ENCODE measurements at regions not wholly inside any gene's neighbourhood (a gene's known extent, or its start where the extent isn't known, plus 50 kb on each side); places are given as distances from the start of the nearest gene placed in this dataset.
"Not testable (repeated sequence)": the region's sequence is repeated elsewhere in the genome, so short reads cannot be mapped to it uniquely, and the experiment has no call there.

DNA sequence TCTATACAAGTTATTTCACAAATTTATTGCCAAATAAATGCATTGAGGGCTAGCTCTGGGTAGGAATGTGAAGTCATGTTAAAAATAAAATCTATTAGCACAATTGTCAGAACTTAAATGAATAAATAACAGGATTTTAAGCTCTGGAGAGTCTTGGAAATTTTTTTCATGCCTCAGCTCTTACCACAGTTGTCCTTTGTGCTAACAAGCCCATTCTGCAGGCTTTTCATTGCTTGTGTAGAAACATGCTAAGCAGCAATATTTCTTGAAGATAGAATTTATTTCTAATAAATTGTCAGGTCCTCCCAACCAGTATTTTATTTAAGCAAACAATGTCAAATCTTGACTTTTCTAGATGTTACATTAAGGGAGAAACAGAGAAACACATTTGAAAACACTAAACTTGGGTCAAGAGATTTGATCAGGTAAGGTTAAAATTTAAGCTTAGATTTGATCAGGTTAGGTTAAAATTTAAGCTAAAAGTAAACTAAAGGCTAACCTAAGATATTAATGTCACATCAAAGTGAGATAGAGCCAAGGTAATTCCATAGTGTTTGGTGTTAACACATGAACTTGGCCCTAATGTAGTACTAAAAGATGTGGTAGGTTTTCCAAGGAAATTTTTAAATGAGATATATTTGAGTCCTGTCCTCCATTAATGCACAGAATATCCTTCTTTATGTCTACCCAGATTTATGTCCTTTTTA is 179.1 kb upstream of the IL1RAPL1 start:
- DNase-seq = no peak

DNA sequence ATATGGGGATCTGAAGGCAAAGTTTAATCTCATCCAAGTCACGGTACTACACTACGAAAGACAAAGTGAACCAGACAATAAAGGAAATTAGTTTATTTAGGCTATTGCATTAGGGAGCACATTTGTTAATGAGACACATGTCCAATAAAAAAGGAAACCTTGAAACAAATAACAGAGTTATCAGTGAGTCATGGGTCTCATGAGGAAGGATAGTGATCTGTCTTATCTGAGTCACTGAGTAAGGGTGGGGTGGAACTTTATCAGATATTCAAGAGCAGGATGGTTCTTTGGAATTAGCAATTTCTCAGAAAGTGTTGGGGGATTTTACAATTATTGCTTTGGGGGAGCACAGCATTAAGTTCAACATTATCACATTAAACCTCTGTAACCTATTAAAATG is 188.9 kb upstream of the IL1RAPL1 start:
- DNase-seq = no peak

DNA sequence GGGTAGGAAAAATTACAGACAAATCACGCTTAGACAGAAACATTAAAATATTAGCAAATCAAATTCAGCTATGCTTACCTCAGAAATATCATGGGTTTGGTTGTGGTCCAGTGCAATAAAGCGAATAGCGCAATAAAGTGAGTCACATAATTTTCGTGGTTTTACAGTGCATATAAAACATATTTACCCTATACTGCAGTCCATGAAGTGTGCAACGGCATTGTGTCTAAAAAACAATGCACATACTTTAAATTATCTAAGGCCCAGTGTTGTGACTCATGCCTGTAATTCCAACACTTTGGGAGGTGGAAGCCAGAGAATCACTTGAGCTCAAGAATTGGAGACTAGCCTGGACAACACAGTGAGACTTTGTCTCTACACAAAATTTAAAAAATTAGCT is 195.7 kb upstream of the IL1RAPL1 start:
- no peak for DNase-seq

DNA sequence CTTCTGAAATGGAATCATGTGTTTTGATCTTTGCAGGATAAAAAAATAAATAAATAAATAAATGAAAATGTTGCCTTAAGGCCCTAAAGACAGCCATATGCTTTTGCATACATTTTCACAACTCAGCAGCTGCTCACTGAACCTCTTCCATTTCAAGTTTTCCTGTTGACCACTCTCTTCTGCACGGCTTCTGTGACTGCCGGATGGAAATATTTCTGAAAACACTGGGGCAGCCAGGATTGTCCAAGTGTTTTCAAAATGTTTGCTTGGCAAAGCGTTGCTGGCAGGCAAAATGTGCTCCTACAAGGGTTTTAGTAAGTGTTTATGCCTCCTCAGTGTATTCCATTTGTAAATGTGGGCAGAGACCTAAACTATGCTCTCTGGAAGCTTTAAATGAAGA is 208.1 kb upstream of the IL1RAPL1 start:
- DNase-seq = no peak

DNA sequence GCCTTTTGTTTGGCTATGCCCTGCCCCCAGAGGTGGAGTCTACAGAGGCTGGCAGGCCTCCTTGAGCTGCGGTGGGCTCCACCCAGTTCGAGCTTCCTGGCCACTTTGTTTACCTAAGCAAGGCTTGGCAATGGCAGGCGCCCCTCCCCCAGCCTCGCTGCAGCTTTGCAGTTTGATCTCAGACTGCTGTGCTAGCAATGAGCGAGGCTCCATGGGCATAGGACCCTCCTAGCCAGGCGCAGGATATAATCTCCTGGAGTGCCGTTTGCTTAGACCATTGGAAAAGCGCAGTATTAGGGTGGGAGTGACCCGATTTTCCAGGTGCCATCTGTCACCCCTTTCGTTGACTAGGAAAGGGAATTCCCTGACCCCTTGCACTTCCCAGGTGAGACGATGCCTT is 219.6 kb upstream of the IL1RAPL1 start:
- not testable (repeated sequence) for DNase-seq

DNA sequence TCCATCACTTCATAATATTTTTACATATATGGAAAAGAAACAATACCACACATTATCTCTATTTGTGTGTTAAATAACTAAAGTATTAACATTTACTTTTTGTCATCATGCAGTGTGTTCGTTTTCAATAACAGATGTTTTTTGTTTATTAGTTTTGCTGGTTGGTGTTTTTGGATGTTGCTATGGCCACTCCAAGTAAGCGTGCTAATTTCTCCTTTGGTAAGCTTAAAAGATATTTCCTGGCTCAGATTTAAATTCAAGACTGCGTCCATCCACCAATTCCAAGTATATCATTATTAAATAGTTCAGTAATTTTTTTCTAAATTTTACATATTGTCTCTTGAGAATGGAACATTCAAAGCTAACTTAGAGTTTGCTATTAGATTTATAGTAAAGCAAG is 235.4 kb upstream of the IL1RAPL1 start:
- no peak for DNase-seq

DNA sequence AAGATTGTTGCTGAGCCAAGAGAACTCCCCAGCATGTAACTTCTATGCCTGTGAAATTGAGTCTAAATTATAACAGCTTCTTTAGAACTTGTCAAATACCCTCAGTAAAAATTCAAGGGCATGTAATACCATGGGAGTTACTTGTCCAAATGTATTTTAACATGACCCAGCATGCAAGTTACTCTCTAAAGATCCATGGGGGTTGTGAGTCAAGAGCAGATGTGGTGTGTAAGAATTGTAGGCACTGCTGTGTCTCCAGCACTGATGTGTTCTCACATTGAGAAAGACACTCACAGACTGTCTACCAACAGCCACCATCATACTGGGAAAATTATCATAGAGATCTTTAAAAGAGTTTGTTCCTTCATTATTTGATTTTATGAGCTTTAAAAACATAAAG is 237.4 kb upstream of the IL1RAPL1 start:
- DNase-seq = no peak

DNA sequence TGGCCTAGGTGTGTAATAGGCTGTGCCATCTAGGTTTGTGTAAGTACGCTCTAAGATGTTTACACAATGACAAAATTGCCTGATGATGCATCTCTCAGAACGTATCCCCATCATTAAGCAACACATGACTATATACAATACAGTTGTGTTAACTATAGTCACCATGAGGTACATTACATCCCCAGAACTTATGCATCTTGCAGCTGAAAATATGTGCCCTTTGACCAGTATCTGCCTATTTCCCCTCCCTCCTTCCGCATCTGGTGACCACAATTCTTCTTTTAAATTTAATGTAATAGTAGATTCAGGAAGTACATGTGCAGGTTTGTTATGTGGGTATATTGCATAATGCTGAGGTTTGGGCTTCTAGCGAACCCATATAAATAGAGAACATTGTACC is 239.8 kb upstream of the IL1RAPL1 start:
- no peak for DNase-seq

DNA sequence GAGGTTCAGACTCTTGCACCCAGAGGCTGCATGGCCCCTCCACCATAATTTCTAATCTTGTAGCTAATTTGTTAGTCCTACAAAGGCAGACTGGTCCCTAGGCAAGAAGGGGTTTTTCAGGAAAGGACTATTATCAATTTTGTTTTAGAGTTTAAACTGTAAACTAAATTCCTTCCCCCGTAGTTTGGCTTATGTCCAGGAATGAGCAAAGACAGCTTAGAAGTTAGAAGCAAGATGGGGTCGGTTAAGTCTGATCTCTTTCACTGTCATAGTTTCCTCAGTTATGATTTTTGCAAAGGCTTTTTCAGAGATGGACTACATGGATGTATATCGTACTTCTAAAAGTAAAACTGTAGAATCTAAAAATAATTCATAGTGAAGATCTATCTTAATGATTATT is 258.1 kb upstream of the IL1RAPL1 start:
- DNase-seq = no peak

DNA sequence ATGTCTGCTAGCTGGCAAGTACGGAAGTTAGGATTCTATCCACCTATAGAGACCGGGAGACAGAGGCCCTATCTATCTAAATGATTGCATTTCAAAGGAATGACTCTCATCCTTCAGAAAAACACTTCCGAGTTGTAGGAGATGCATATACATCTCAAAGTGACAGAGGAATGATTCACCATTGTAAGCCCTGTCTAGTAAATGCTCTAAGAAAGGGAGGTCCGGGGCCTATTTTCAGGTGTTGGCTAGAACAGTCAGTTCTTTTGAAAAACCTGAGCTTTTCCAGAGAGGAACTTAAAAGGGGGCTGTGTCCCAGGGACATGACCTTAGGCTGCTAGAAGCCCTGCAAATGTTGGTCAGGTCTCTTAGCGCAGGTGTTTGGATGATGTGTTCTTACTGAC is 262.9 kb upstream of the IL1RAPL1 start:
- DNase-seq = no peak

DNA sequence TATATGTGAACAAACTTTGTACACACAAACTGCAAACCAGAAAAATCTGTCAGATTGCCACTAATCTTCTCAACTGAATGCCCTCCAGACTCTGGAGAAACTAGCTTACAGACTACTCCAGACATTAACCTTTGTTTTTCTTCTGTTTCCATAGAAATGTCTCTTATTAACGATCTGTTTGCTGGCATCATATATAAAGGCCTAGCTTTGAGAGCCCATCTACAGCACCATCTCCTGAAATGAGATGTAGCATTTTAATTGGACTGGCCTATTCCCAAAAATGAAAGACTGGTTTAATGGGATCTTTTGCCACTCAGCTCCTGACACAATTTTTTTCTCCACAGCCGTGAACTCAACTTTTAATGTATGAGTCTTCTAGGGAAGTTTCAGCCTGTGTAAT is 266.0 kb upstream of the IL1RAPL1 start:
- DNase-seq = no peak

DNA sequence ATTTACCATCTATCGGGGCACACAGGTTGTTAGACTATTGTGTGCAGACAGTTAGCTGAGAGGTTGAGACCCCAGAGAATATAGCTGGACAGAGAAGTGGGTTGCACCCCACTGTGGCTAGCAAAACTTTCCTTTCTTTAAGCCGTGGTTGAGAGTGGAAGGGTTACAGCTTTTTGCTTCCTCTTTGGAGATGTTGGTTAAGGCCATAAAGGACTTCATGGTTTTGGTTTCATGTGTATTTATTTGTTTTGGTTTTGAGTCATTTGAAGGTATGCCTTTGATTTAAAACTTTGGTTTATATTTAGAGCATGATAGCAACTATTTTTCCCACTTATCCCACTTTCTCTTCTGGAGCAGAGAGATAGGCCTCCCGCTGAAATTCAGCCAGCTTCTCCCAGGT is 274.3 kb upstream of the IL1RAPL1 start:
- DNase-seq = no peak

DNA sequence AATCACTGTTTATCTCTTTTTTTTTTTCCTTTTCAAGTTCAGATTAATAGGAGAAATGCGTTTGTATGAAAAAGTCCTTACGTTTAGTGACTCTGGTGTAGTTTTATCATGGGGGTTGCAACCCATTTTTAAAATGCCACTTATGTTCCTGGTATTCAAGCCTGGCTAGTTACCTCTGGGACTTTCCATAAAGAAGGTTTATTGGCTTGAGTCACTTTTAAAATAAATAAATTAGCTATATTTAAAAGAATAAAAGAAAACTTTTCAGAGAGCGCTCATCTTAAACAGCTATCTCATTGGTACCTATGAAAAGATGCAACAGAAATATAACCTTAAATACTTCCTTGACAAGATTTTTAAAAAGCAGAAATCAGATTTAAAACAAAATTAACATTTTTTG is 275.0 kb upstream of the IL1RAPL1 start:
- DNase-seq = no peak

DNA sequence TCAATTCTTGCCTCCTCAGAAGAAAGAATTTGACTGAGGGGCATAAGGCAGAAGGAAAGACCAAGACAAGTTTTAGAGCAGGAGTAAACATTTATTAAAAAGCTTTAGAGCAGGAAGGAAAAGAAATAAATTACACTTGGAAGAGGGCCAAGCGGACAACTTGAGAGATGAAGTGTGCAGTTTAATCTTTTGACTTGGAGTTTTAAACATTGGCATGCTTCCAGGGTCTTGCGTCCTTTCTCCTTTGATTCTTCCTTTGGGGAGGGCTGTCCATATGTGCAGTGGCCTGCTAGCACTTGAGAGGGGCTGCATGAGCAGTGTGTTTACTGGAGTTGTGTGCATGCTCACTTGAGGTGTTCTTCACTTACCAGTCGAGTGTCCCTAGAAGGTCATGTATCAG is 275.8 kb upstream of the IL1RAPL1 start:
- no peak for DNase-seq

DNA sequence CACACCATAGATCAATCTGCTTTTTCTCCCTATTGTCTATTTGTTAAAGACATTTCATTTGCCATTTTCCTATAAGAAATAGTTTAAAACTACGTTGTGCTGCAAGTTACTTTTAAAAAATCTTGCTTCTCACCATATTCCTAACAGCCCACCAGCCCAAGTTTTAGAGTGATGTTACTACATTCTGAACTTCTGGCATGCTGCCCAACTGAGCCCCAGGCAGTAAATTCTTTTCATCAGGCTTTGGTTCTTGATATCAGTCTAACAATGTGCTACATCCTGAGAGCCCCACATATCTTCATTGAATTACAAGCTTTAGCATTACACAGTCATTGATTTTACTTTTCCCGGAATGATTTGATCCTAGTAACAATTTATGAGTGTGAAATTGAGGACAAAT is 283.8 kb upstream of the IL1RAPL1 start:
- DNase-seq = no peak

DNA sequence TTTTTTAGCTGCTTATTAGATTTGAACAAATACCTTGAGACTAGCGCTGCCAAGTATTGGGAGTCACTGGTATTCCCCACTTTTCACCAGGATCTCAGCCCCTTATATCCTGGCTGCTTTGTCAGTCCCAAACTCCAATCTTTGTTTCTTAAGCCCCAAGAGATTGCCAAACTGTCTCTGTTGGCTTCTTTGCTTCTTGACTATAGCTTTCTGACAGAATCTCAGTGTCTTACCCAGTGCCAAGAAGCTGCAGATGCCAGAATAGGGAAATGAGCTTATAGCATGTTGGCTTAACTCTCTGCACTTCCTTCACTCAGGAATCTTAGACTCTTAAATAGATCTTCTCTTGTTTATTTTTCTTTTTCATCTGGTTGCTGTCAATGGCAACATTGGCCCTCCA is 297.5 kb upstream of the DCAF8L1 start:
- DNase-seq = no peak

DNA sequence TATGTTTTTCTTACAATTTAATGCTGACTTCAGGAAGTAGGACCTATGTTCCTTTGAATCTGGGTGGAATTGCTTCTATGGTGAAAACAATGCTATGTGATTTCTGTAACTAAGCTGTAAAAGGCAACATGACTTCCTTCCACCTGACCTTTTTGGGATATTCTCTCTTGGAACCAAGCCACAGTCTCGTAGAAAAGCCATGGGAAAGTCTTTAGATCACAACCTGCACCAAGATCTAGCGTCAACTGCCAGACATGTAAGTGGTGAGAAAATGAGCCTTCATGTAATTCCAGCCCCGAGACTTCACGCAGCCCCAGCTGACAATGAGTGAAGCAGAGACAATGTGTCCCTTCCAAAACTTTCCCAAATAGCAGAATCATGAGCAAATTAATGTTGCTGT is 297.0 kb upstream of the DCAF8L1 start:
- DNase-seq = no peak

DNA sequence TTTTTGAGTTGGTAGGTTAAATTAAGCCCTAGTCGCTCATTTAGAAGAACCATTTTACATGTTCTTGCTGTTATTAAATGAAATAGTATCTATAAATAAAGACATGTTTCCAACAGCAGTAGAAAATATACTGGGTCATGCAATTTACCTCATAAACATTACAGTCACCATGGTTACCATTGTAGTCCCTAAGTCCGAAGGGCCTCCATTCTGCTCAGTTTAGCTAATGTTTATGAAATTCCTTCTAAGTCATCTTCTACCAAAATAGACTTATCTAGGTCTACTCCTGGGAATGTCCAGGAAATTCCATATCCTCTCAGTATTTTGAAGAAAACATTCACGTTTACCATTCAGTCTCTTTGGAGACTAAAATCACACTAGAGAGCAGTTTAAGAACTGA is 292.5 kb upstream of the DCAF8L1 start:
- DNase-seq = no peak

DNA sequence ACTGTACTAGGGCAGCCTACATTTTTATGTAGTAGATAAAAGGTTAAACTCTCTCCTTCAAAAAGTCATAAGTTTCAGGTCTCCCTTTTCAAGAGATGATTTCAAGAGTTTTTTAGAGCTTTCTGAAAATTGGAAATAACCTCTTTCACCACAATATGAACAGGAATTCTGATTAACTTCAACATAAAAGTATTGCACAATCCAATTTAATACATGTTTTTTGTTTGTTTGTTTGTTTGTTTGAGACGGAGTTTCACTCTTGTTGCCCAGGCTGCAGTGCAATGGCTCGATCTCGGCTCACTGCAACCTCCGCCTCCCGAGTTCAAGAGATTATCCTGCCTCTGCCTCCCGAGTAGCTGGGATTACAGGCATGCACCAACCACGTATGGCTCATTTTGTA is 265.4 kb upstream of the DCAF8L1 start:
- DNase-seq = no peak

DNA sequence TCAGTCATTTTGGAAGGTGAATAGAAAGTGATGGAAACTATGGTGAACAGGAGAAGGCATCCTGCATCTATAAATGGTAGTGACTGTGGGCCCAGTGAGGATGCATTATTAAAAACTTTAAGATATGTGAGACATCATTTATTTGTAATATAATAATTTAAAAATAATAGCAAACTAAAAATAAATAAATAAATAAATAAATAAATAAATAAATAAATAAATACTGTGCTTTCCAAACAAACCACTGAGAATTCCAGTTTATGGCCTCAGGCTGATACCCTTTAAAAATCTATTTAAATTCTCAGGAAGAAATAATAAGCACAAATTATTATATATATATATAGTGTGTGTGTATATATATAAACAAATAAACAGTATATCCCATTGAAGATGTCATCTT is 248.0 kb upstream of the DCAF8L1 start:
- DNase-seq = no peak

DNA sequence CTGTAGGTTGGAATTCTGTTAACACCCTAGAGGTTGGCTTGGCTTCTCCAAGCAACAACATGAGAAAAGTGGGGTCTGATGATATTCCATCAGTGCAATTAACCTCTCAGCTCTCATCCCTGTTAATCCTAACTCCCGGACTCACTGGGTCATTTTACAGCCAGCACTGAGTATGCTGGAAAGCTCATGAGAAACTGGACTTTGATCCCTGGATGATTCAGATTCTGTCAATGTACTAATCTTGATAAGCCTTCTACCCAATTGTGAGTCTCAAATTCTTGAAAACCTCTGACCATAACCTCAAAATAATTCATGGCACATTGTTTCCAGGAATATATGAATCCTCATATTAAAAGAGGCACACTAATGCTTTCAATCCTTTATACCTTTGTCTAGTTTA is 244.3 kb upstream of the DCAF8L1 start:
- no peak for DNase-seq

DNA sequence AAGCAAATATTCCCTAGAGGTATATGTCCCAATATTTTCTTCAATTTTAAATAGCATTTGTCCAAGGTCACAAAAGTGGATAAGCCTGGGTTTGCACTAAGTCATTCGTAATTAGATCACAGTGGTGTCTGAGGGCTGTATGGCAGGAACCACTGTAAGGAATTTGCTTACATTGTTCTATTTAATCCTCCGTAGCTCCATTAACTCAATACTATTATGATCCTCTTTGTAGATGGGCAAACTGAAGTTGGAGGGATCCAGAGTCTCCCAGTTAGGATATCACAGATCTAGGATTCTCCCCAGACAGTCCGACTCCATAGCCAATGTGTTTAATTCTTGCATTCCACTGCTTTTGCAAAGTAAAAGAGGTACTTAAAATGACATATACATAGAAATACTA is 242.7 kb upstream of the DCAF8L1 start:
- no peak for DNase-seq

DNA sequence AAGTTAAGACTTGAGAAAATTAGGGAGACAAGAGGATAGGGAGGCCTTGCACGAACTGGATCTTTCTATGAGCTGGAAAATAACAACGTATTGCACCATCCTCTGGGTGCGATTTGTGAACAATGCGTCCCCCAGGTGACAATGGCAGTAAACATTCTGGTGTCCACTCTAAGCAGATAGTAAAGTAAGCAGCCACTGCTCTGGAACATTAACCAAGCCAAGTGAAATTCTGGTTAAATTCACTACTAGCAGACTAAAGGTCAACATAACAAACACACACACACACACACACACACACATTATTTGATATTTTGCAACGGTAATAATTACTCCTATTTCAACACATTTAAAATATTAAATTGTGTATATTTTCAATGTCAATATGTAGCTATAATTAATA is 242.2 kb upstream of the DCAF8L1 start:
- DNase-seq = no peak

DNA sequence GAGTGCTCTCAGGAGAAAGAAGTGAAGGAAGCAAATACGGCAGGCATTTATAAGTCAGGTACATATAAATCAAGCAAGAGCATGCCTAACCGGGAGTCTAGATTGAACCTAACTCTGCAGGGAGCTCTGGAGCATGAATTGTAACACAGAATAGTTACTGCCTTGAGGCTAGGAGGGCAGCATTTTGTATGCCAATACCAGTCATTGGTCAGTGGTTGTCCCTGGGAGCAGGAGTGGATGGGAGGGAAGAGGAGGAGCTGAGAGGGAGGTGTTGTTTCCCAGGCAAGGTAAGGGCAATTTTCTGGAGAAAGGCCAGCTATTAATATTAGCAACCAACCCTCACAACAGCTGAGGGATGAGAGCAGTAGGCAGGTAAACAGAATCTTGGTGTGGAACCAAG is 224.7 kb upstream of the DCAF8L1 start:
- no peak for DNase-seq

DNA sequence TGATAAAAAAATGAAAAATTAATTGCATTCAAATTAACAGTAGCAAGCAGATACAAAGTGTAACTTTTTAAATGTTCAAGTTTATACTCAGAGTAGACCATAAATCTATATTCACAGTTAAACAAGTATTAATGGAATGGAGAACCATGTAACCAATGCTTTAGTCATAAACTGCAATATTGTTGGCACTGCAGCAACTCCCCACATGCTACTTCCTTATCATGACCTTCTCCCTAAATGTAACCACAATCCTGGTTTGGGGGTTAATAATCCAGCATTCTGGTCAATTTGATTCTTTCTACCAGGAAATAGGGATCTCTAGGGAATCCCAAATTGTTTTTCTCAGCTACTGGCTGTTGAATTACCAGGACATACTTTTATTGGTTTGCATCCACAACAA is 223.9 kb upstream of the DCAF8L1 start:
- DNase-seq = no peak

DNA sequence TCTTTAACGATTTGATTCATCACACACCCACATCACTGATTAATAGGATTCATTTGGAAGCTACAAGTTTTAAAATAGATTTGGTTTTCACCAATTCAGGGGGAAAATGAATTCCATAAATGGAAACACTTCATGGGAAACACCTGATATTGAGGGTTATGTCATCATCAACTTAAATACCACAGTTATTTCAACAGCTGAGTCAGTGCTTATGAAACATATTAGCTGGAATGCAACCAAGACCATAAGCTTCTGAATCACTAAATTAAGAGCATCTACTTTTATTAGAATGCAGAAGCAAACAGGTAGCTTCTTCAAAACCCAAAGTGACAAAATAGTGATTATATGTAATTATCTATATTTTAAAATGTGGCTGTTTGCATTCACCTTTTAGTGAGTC is 207.8 kb upstream of the DCAF8L1 start:
- DNase-seq = no peak

Data from SHP77 (cell line).